KBM-7 (cell line): ENCODE measurements at regions not wholly inside any gene's neighbourhood (a gene's known extent, or its start where the extent isn't known, plus 50 kb on each side); places are given as distances from the start of the nearest gene placed in this dataset.
"Not testable (repeated sequence)": the region's sequence is repeated elsewhere in the genome, so short reads cannot be mapped to it uniquely, and the experiment has no call there.

Experiments
- DNase-seq: peaks from one replicate; pipeline ENCODE4 v3.0.0-alpha.2; 2015
- in situ Hi-C: fragments of 300-500 bp; cut with MboI; formaldehyde crosslinking; loops from 2 replicates; pipeline ENCODE4 v1.14.3; 2020; ENCODE audit warnings: low sequenced_read_pairs, low pct_unique_long_range_greater_than_20kb, mixed read lengths

DNA sequence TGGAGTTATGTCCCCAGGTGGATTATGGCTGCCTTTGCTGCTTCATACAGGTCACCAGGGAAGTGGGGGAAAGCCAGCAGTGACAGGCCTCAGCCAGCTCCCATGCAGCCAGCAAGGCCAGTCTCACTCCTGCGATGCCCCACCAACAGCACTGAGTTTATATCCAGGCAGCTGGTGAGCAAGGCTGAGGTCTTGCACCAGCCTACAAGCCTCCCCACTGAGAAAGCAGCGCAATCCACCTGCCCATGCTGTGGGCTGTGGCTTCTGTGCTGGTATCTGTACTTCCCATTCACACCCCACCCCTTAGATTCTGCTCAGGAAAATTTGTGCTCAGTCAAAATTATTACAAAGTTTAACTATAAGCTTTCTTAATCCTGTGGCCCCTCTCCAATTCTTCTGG, 153.5 kb downstream of the HHIP start:
- DNase-seq, result no peak
- in situ Hi-C loops, result no loop called here

- in situ Hi-C loops, result no loop called here
- DNase-seq, result no peak
Measured at GRCh38 chr4:144801731-144802130, 155.8 kb downstream of the HHIP start.

DNA sequence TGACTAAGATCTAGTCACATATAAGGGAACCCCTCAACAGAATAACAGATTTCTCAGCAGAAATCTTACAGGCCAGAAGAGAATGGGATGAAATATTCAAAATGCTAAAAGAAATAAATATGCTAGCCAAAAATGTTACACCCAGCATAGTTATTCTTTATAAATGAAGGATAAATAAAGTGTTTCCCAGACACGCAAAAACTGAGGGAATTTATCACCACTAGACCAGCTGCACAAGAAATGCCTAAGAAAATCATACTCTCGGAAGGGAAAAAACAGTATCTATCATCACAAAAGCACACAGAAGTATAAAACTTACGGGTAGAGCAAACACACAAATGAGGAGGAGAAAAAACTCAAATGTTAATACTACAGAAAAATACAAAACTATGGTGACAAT, 162.1 kb downstream of the HHIP start:
- DNase-seq, result no peak
- in situ Hi-C loops, result no loop called here

GRCh38 chr4:144809056-144809640, 163.2 kb downstream of the HHIP start:
- in situ Hi-C loops, result no loop called here
- DNase-seq, result no peak

GRCh38 chr4:144816668-144817067, 170.7 kb downstream of the HHIP start:
- in situ Hi-C loops, result no loop called here
- DNase-seq, result no peak

- in situ Hi-C loops, result no loop called here
- no peak for DNase-seq
Measured at GRCh38 chr4:144817081-144817480, 171.1 kb downstream of the HHIP start.

- no peak for DNase-seq
- in situ Hi-C loops, result no loop called here
Measured at GRCh38 chr4:144818136-144818535, 172.2 kb downstream of the HHIP start.

- DNase-seq, result no peak
- in situ Hi-C loops, result no loop called here
Measured at GRCh38 chr4:144819591-144819990, 173.6 kb downstream of the HHIP start.

- in situ Hi-C loops, result no loop called here
Measured at GRCh38 chr4:144820011-144820727, 174.2 kb downstream of the HHIP start.

GRCh38 chr4:144820728-144821085, 174.8 kb downstream of the HHIP start:
- in situ Hi-C loops, result no loop called here
- DNase-seq, result no peak

More at GRCh38 chr4:144820011-144820727, 174.2 kb downstream of the HHIP start:
- DNase-seq, result no peak

DNA sequence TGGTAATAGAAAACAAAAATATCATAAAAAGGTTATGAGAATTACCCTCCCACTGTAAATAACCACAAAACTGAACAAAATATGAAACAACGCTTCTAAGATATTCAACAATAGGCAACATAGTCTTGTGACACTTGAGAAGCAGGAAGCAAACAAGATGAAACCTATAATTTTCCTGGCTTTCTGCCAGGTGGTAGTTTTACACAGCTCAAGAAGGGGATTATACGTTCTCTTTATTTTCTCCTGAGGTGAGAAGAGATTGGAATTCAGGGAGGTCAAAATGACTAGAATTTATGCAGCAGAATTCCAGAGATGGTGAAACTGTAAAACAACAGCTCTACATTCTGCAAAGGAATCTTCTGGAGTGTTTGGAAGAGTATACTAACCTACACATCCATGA, 186.0 kb downstream of the HHIP start:
- in situ Hi-C loops, result no loop called here
- no peak for DNase-seq

DNA sequence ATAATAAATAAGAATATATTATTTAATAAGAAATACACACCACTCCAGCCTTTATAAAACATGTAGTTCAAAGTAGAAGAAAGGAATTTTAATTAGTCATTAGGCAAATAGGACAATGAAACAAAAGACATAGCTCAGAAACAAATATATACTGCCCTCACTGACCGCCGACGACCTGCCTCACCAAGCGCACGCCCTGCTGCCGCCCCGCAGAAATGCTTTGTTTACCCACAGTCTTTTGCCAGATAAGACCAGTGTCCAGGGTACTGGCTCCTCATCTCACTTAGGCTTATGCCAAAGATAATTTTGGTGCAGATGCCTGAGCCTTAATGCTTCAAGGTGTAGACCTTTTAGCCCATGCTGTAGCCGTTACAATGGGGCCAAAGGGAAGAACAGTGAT, 199.5 kb downstream of the HHIP start:
- in situ Hi-C loops, result no loop called here
- DNase-seq, result no peak

- in situ Hi-C loops, result no loop called here
- no peak for DNase-seq
Measured at GRCh38 chr4:144851948-144852347, 206.0 kb downstream of the HHIP start.

DNA sequence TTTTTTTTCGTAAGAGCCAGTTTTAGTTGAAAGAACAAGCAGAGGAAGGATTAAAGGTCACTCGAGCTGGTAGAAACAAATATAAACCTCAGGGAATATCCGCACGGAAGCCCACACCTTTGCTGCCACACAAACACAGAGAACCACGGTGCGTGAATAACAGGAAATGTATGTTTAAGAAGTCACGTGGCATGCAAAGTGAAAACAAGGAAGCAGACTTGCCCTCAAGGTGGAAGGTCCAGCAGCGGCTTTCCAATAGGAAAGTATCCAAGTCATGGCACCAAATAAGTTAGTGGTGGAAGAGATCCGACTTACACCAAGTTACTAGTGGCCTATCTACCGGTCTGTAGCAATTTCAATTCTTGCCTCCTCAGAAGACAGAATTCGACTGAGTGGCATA, 215.5 kb downstream of the HHIP start:
- DNase-seq, result no peak
- in situ Hi-C loops, result no loop called here

GRCh38 chr4:144862210-144862609, 216.3 kb downstream of the HHIP start:
- in situ Hi-C loops, result no loop called here
- no peak for DNase-seq

DNA sequence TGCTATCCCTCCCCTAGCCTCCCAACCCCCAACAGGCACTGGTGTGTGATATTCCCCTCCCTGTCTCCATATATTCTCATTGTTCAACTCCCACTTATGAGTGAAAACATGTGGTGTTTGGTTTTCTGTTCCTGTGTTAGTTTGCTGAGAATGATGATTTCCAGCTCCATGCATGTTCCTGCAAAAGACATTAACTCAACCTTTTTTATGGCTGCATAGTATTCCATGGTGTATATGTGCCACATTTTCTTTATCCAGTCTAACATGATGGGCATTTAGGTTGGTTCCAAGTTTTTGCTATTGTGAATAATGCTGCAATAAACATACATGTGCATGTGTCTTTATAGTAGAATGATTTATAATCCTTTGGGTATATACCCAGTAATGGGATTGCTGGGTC, 218.9 kb downstream of the HHIP start:
- DNase-seq, in situ Hi-C loops: not testable (repeated sequence)

- in situ Hi-C loops, result no loop called here
- no peak for DNase-seq
Measured at GRCh38 chr4:144868309-144868708, 222.4 kb downstream of the HHIP start.

DNA sequence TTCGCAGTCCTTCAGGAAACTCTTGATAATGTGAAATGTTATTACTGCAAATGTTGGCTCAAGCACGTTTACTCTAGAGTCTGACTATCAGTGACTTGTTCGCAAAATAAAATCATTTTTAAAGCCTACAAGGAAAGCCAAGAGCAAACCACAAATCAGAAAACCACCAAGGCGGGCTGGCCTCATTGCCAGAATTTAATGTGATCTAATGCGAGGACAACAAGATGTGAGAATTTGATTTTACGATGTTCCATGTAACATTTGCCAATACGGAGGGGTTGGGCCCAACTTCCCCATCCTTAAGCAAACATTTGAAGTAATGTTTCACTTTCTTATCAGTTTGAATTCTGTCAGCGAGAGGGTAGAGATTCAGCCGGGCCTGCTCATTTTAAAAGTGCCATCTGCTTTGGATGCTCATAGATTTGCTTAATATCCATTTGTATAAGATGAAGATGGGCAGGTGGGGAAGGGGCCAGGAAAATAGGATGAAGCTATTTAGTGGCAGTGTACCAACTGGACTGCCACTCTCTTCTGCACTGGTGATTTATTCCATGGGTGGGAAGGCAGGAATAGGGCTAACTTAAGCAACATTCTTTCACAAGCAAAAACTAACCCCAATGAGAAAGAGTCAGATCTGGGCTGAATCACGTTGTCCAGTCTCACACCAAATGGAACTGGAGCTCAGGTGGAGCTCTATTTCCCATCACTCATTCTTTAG, 225.3 kb downstream of the ANAPC10 start:
- in situ Hi-C loops, result no loop called here
- DNase-seq, result no peak

DNA sequence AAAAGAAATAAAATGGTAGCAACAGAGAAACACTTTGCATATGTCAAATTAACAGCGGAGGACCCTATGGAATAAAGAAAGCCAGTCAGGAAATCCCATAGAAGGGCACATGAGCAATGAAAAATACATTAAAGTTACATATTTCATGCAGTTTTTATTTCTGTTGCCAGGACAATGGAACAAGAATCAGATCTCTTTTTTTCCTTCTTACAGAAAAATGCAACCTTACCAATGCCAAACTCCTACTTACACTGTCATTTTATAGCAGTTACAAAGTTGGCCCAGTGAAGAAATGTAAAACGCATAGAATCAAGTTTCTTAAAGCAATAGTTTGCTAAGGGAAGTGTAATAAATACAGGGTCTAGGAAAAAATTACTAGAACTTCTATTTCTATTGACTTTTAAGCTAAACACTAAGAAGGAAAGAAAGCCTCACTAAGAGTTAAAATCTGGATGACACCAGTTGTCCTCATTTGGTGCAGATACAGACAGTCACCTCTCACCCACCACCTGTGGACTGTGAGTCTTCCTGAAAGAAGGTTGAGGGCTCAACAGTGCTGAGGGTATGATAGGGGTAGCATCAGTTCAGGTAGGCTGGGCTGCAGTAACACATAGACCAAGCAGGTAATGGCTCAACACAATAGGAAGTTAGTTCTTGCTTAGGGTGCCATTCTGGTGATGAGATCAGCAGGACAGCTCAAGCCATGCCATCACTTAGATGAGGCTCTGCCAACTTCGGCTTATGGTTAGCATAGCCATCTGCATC, 224.6 kb downstream of the ANAPC10 start:
- no peak for DNase-seq
- in situ Hi-C loops, result no loop called here

DNA sequence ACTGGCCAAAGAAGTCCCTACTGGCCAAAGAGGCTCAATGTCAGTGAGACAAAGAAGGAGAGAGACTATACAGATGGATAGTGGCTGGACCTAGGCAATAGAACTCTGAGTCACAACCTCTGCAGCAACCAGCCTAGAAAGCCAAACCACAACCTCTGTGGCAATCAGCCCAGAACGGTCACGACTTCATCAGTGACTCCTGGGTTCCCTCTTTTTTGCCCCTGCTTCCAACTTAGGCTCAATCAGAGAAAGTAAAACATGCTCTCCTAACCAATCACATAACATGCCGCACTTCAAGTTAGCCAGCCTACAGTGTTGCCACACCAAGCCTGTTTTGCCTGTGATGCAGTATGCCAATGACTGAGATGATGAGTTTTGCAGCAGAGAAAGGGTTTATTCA, 203.4 kb downstream of the ANAPC10 start:
- DNase-seq, result peak; percentile 16
- in situ Hi-C loops, result no loop called here
